ENCODE measurements at regions not wholly inside any gene's neighbourhood (a gene's known extent, or its start where the extent isn't known, plus 50 kb on each side); places are given as distances from the start of the nearest gene placed in this dataset.

DNA sequence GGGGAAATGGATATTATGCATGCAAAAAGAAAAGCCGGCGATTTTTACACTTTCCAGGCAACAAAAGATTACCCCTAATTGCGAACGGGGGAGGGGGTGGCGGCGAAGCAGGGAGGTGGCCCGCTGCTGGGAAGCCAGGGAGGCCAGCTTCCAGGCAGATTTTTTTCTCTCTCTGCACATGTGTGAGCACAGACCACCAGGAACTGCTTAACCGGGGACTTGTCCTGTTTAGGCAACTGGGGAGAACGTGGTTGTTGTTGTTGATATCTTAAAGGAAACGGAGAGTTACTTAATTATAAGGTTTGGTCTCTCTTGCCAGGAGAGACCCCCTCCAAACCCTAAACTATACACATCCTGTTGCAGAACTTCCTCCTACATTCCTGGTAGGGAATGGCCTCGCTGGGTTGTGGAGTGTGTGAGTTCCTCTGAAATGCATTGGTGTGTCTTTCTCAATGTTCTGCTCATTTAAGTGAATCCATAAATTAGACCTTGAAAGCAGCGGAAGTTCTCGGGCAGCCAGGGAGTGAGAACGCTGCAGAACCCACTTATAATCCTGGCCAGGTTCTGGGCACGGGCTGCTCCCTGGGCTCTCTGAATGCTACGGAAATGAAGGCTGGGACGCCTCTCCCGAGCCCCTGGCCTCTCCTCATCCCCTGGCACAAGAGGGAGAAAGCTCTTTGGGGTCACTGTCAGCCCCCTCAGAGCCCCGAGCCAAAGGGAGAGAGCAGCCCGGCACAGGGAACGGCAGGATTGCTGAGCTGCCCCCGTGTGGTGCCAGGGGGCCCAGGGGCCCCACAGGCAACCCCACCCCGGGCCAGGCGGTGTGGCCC is 250.0 kb downstream of the FOXD2 start:
- TF ChIP-seq, protein P1, sequence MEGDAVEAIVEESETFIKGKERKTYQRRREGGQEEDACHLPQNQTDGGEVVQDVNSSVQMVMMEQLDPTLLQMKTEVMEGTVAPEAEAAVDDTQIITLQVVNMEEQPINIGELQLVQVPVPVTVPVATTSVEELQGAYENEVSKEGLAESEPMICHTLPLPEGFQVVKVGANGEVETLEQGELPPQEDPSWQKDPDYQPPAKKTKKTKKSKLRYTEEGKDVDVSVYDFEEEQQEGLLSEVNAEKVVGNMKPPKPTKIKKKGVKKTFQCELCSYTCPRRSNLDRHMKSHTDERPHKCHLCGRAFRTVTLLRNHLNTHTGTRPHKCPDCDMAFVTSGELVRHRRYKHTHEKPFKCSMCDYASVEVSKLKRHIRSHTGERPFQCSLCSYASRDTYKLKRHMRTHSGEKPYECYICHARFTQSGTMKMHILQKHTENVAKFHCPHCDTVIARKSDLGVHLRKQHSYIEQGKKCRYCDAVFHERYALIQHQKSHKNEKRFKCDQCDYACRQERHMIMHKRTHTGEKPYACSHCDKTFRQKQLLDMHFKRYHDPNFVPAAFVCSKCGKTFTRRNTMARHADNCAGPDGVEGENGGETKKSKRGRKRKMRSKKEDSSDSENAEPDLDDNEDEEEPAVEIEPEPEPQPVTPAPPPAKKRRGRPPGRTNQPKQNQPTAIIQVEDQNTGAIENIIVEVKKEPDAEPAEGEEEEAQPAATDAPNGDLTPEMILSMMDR (IDR thresholded peaks at IDR 0.05) = no peak
- no peak for TF ChIP-seq POLR2AphosphoS5 (IDR thresholded peaks at IDR 0.05)
- no peak for TF ChIP-seq POLR2A (IDR thresholded peaks at IDR 0.05)
- TF ChIP-seq EP300 (IDR thresholded peaks at IDR 0.05) = no peak

Data from sigmoid colon (tissue), 4 donors.